ENCODE measurements at regions not wholly inside any gene's neighbourhood (a gene's known extent, or its start where the extent isn't known, plus 50 kb on each side); places are given as distances from the start of the nearest gene placed in this dataset.

DNA sequence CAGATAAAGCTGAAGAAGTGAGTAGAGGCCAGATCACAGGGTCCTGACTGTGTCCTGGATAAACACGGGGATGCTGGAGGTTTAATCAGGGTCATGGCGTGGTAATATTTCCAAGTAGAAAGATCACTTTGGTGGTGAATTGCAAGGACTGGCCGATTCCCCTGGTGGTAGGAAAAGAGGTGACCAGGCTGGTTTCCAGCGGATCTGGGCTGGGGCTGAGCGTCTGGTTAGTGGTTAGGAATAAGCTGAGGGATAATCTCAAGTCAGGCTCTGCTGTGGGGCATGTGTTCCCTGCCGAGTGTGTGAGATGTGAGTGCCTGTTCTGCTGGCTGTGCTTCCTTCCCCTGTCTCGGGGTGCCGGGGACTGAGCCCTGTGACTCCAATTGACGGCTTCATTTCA lies 484.0 kb downstream of the TSN start:
- Histone ChIP-seq H3K36me3 (ENCODE audit: insufficient read depth, low read length) (no peaks in the 10 kb centered on the region), H3K9me3 (ENCODE audit: insufficient read depth, low read depth, low read length) (no peaks in the 10 kb centered on the region), H3K27ac (ENCODE audit: low read depth, low read length) (no peak overlapping the region), H3K9ac (ENCODE audit: low read length) (no peak overlapping the region), H3K4me3 (ENCODE audit: insufficient read depth, low read depth, low read length) (no peak overlapping the region), H3K4me2 (ENCODE audit: low read length) (no peak overlapping the region), H4K20me1 (ENCODE audit: insufficient read depth, low read length) (no peaks in the 10 kb centered on the region), H3K4me1 (ENCODE audit: insufficient read depth, low read length) (no peaks in the 10 kb centered on the region), H3K27me3 (ENCODE audit: insufficient read depth, low read length) (no peaks in the 10 kb centered on the region), H3K79me2 (ENCODE audit: insufficient read depth, low read length) (no peaks in the 10 kb centered on the region), H2AFZ (ENCODE audit: low read depth, low read length) (no peak overlapping the region)
- Mint-ChIP-seq H3K27me3 (ENCODE audit: low read depth, unreplicated experiment) (peaks cover 36% of the 10 kb centered on the region), H3K9me3 (ENCODE audit: unreplicated experiment) (peaks cover 4% of the 10 kb centered on the region), H3K4me3 (ENCODE audit: unreplicated experiment) (no peak overlapping the region), H3K27ac (ENCODE audit: unreplicated experiment) (no peak overlapping the region), H3K36me3 (ENCODE audit: low read depth, unreplicated experiment) (no peaks in the 10 kb centered on the region), H3K4me1 (ENCODE audit: low read depth, unreplicated experiment) (peaks cover 8% of the 10 kb centered on the region)
- FAIRE-seq (no peak), DNase-seq (ENCODE audit: low read depth) (no peak)
- TF ChIP-seq EZH2 (IDR thresholded peaks at IDR 0.05; ENCODE audit: insufficient read depth, low read length), result no peak
- TF ChIP-seq, protein P1, sequence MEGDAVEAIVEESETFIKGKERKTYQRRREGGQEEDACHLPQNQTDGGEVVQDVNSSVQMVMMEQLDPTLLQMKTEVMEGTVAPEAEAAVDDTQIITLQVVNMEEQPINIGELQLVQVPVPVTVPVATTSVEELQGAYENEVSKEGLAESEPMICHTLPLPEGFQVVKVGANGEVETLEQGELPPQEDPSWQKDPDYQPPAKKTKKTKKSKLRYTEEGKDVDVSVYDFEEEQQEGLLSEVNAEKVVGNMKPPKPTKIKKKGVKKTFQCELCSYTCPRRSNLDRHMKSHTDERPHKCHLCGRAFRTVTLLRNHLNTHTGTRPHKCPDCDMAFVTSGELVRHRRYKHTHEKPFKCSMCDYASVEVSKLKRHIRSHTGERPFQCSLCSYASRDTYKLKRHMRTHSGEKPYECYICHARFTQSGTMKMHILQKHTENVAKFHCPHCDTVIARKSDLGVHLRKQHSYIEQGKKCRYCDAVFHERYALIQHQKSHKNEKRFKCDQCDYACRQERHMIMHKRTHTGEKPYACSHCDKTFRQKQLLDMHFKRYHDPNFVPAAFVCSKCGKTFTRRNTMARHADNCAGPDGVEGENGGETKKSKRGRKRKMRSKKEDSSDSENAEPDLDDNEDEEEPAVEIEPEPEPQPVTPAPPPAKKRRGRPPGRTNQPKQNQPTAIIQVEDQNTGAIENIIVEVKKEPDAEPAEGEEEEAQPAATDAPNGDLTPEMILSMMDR (IDR thresholded peaks at IDR 0.05; ENCODE audit: insufficient read depth, low read depth, low read length), result no peak

DNA sequence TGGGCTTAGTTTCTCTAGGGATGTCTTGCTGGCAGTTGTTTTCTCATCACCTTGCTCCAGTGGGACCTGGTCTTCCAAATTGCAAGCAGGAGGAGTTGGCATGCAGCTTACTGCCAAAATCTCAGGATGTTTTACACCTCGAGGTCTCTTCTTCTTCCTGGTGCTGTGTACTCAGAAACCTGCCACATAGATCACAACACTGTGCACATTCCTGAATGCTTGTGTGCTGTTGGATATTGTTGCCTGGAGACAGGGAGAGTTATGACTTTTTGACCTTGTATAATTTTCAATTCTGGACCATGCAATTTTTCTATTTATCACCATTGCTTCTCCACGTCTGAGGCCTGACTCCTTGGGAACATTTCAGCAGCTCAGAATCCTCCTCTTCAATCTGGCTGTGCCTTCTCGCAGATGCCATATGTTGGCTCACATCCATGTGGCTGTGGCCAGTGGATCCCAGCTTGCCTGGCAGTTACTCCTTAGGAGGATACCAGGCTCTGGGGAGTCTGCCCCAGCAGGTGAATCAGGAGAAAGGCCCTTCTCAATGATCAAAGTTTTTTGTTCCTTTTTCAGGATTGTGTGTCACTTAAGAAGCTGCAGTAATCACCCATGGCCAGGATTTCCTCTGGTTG lies 489.3 kb downstream of the TSN start:
- Histone ChIP-seq H3K4me2 (ENCODE audit: low read length) (no peak overlapping the region), H3K4me1 (ENCODE audit: insufficient read depth, low read length) (no peaks in the 10 kb centered on the region), H4K20me1 (ENCODE audit: insufficient read depth, low read length) (no peaks in the 10 kb centered on the region), H3K36me3 (ENCODE audit: insufficient read depth, low read length) (no peaks in the 10 kb centered on the region), H3K27ac (ENCODE audit: low read depth, low read length) (no peak overlapping the region), H2AFZ (ENCODE audit: low read depth, low read length) (no peak overlapping the region), H3K79me2 (ENCODE audit: insufficient read depth, low read length) (no peaks in the 10 kb centered on the region), H3K27me3 (ENCODE audit: insufficient read depth, low read length) (no peaks in the 10 kb centered on the region), H3K9ac (ENCODE audit: low read length) (no peak overlapping the region), H3K9me3 (ENCODE audit: insufficient read depth, low read depth, low read length) (no peaks in the 10 kb centered on the region), H3K4me3 (ENCODE audit: insufficient read depth, low read depth, low read length) (no peak overlapping the region)
- Mint-ChIP-seq H3K9me3 (ENCODE audit: unreplicated experiment) (peaks cover under 1% of the 10 kb centered on the region), H3K36me3 (ENCODE audit: low read depth, unreplicated experiment) (no peaks in the 10 kb centered on the region), H3K27me3 (ENCODE audit: low read depth, unreplicated experiment) (peaks cover 30% of the 10 kb centered on the region), H3K27ac (ENCODE audit: unreplicated experiment) (no peak overlapping the region), H3K4me1 (ENCODE audit: low read depth, unreplicated experiment) (peaks cover 8% of the 10 kb centered on the region), H3K4me3 (ENCODE audit: unreplicated experiment) (no peak overlapping the region)
- TF ChIP-seq, protein P1 (IDR thresholded peaks at IDR 0.05; ENCODE audit: insufficient read depth, low read depth, low read length), result no peak
- no peak for TF ChIP-seq EZH2 (IDR thresholded peaks at IDR 0.05; ENCODE audit: insufficient read depth, low read length)
- no peak for DNase-seq (ENCODE audit: low read depth)
- no peak for FAIRE-seq

DNA sequence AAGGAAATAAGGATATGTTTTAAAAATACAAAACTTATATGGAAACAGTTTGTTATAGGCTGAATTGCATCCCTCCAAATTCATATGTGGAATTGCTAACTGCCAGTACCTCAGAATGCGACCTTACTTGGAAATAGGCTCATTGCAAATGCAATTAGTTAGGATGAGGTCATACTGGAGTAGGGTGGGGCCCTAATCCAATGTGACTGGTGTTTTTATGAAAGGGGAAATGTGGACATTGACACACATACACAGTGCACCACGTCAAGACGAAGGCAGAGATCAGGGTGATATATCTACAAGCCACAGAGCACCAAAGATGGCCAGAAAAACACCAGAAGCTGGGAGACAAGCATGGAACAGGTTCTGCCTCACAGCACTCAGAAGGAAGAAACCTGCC lies 494.2 kb downstream of the TSN start:
- TF ChIP-seq, protein P1 (IDR thresholded peaks at IDR 0.05; ENCODE audit: insufficient read depth, low read depth, low read length), result no peak
- TF ChIP-seq EZH2 (IDR thresholded peaks at IDR 0.05; ENCODE audit: insufficient read depth, low read length), result no peak
- H2AFZ ChIP-seq (ENCODE audit: low read depth, low read length), result no peak overlapping the region
- H3K79me2 ChIP-seq (ENCODE audit: insufficient read depth, low read length), result no peaks in the 10 kb centered on the region
- Mint-ChIP-seq H3K4me3 (ENCODE audit: unreplicated experiment) (no peak overlapping the region), H3K9me3 (ENCODE audit: unreplicated experiment) (peaks cover 3% of the 10 kb centered on the region), H3K27ac (ENCODE audit: unreplicated experiment) (no peak overlapping the region), H3K4me1 (ENCODE audit: low read depth, unreplicated experiment) (no peaks in the 10 kb centered on the region), H3K27me3 (ENCODE audit: low read depth, unreplicated experiment) (peaks cover 3% of the 10 kb centered on the region), H3K36me3 (ENCODE audit: low read depth, unreplicated experiment) (no peaks in the 10 kb centered on the region)
- H3K4me2 ChIP-seq (ENCODE audit: low read length), result no peak overlapping the region
- no peak overlapping the region for H3K4me3 ChIP-seq (ENCODE audit: insufficient read depth, low read depth, low read length)
- no peaks in the 10 kb centered on the region for H3K36me3 ChIP-seq (ENCODE audit: insufficient read depth, low read length)
- no peaks in the 10 kb centered on the region for H3K27me3 ChIP-seq (ENCODE audit: insufficient read depth, low read length)
- DNase-seq (ENCODE audit: low read depth) (no peak), FAIRE-seq (no peak)
- H3K27ac ChIP-seq (ENCODE audit: low read depth, low read length), result no peak overlapping the region
- H3K4me1 ChIP-seq (ENCODE audit: insufficient read depth, low read length), result no peaks in the 10 kb centered on the region
- H3K9me3 ChIP-seq (ENCODE audit: insufficient read depth, low read depth, low read length), result no peaks in the 10 kb centered on the region
- no peaks in the 10 kb centered on the region for H4K20me1 ChIP-seq (ENCODE audit: insufficient read depth, low read length)
- H3K9ac ChIP-seq (ENCODE audit: low read length), result no peak overlapping the region
